Hepatocyte (in vitro differentiated cells): ENCODE measurements at regions not wholly inside any gene's neighbourhood (a gene's known extent, or its start where the extent isn't known, plus 50 kb on each side); places are given as distances from the start of the nearest gene placed in this dataset.

Source experiments
- EZH2 ChIP-seq: fragments of 200-600 bp; sonication (generic); IDR thresholded peaks from 2 replicates; pipeline ENCODE4 v1.6.1; 2016; ENCODE audit warnings: antibody characterized with exemption, mild to moderate bottlenecking, borderline replicate concordance
- EZH2phosphoT487 ChIP-seq: fragments of 200-600 bp; sonication (generic); IDR thresholded peaks from one replicate; pipeline ENCODE4 v1.6.1; 2018; ENCODE audit warnings: antibody characterized with exemption, mild to moderate bottlenecking, low read depth, moderate library complexity; ENCODE audit not compliant: unreplicated experiment, severe bottlenecking
- TF ChIP-seq, protein P1 (sequence below): fragments of 200-600 bp; sonication (generic); IDR thresholded peaks from 2 replicates; pipeline ENCODE4 v1.5.1; 2016; ENCODE audit warnings: antibody characterized with exemption, mild to moderate bottlenecking; ENCODE audit not compliant: poor library complexity

DNA sequence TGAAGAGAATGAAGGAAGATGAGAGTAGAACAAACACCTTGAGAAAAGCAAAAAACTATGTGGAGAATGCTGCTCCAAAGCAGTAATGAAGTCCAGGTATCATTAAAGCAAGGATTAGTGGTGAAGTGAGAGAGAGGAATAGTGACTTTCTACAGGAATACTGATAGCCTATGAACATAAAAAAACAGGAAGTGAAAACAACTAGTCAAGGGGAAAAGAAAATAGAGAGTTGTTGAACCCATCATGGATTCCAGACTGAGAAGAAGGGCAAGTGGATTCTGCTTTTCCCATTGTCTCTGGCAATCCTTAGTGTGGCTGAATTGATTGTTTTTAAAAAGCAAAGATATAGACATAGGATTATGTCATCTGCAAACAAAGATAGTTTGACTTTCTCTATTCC is 119.9 kb upstream of the LHX8 start:
- TF ChIP-seq, protein P1, sequence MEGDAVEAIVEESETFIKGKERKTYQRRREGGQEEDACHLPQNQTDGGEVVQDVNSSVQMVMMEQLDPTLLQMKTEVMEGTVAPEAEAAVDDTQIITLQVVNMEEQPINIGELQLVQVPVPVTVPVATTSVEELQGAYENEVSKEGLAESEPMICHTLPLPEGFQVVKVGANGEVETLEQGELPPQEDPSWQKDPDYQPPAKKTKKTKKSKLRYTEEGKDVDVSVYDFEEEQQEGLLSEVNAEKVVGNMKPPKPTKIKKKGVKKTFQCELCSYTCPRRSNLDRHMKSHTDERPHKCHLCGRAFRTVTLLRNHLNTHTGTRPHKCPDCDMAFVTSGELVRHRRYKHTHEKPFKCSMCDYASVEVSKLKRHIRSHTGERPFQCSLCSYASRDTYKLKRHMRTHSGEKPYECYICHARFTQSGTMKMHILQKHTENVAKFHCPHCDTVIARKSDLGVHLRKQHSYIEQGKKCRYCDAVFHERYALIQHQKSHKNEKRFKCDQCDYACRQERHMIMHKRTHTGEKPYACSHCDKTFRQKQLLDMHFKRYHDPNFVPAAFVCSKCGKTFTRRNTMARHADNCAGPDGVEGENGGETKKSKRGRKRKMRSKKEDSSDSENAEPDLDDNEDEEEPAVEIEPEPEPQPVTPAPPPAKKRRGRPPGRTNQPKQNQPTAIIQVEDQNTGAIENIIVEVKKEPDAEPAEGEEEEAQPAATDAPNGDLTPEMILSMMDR: no peak
- TF ChIP-seq EZH2 (no peak), EZH2phosphoT487 (no peak)
